ENCODE measurements at regions not wholly inside any gene's neighbourhood (a gene's known extent, or its start where the extent isn't known, plus 50 kb on each side); places are given as distances from the start of the nearest gene placed in this dataset.

- no peak for DNase-seq (ENCODE audit: low spot score)
- Histone ChIP-seq H3K27ac (ENCODE audit: low read depth in 1 of 2, low read length in 2 of 2) (no peak overlapping the region), H3K4me3 (ENCODE audit: low read depth in 1 of 3, low read length in 3 of 3) (no peak overlapping the region), H3K9me3 (ENCODE audit: control insufficient read depth in 4 of 4, low read length in 3 of 4) (no peaks in the 10 kb centered on the region), H3K9ac (ENCODE audit: low read depth in 1 of 2, low read length in 2 of 2) (no peak overlapping the region), H3K27me3 (ENCODE audit: control insufficient read depth in 4 of 4, insufficient read depth in 4 of 4, low read length in 3 of 4) (no peaks in the 10 kb centered on the region), H3K4me1 (ENCODE audit: control insufficient read depth in 4 of 4, insufficient read depth in 4 of 4, low read length in 3 of 4) (no peaks in the 10 kb centered on the region), H3K36me3 (ENCODE audit: control insufficient read depth in 4 of 4, insufficient read depth in 3 of 4, low read depth in 1 of 4, low read length in 3 of 4) (no peaks in the 10 kb centered on the region)
- TF ChIP-seq EGR1 (IDR thresholded peaks at IDR 0.05; ENCODE audit: low read depth in 2 of 2) = no peak
- no peak for TF ChIP-seq ATF3 (IDR thresholded peaks at IDR 0.05)
- no peak for TF ChIP-seq RXRA (IDR thresholded peaks at IDR 0.05)
- no peak for TF ChIP-seq MAX (IDR thresholded peaks at IDR 0.05)
- TF ChIP-seq REST (IDR thresholded peaks at IDR 0.05) = no peak
- no peak for TF ChIP-seq SP1 (IDR thresholded peaks at IDR 0.05)
- no peak for TF ChIP-seq TAF1 (conservative IDR thresholded peaks at IDR 0.05)
- TF ChIP-seq GABPA (IDR thresholded peaks at IDR 0.05 in 1 of 2, conservative IDR thresholded peaks at IDR 0.05 in 1 of 2) = no peak
- no peak for TF ChIP-seq JUND (IDR thresholded peaks at IDR 0.05)
- TF ChIP-seq RAD21 (IDR thresholded peaks at IDR 0.05) = no peak
- TF ChIP-seq FOXA2 (IDR thresholded peaks at IDR 0.05) = no peak
- TF ChIP-seq CTCF (IDR thresholded peaks at IDR 0.05; ENCODE audit: low read depth, low read length, missing input control) = no peak
- TF ChIP-seq FOXA1 (IDR thresholded peaks at IDR 0.05) = no peak
- WGBS = 81% methylated on average over 3 of the region's 3 CpGs
Measured at GRCh38 chr20:52779125-52779524, 193.0 kb upstream of the TSHZ2 start.

- no peak for TF ChIP-seq HNF4A (conservative IDR thresholded peaks at IDR 0.05)
- no peak for TF ChIP-seq JUND (IDR thresholded peaks at IDR 0.05)
- TF ChIP-seq YY1 (IDR thresholded peaks at IDR 0.05) = no peak
- Histone ChIP-seq H3K9me3 (ENCODE audit: control insufficient read depth in 4 of 4, low read length in 3 of 4) (no peaks in the 10 kb centered on the region), H3K27me3 (ENCODE audit: control insufficient read depth in 4 of 4, insufficient read depth in 4 of 4, low read length in 3 of 4) (no peaks in the 10 kb centered on the region), H3K9ac (ENCODE audit: low read depth in 1 of 2, low read length in 2 of 2) (no peak overlapping the region), H3K4me1 (ENCODE audit: control insufficient read depth in 4 of 4, insufficient read depth in 4 of 4, low read length in 3 of 4) (no peaks in the 10 kb centered on the region), H3K36me3 (ENCODE audit: control insufficient read depth in 4 of 4, insufficient read depth in 3 of 4, low read depth in 1 of 4, low read length in 3 of 4) (no peaks in the 10 kb centered on the region), H3K27ac (ENCODE audit: low read depth in 1 of 2, low read length in 2 of 2) (no peak overlapping the region), H3K4me3 (ENCODE audit: low read depth in 1 of 3, low read length in 3 of 3) (no peak overlapping the region)
- no peak for DNase-seq (ENCODE audit: low spot score)
- WGBS = 89% methylated on average over 4 of the region's 4 CpGs
Measured at GRCh38 chr20:52777171-52777570, 195.0 kb upstream of the TSHZ2 start.
